A549 (cell line): ENCODE measurements at regions not wholly inside any gene's neighbourhood (a gene's known extent, or its start where the extent isn't known, plus 50 kb on each side); places are given as distances from the start of the nearest gene placed in this dataset.

Source experiments
- ATAC-seq, 2 experiments: fragments of 200-7000 bp in 1 of 2; fragments of >200 bp in 1 of 2; cut with Nextera tagmentation in 1 of 2; cut with Tn5 transposase in 1 of 2; 3 replicates each; pipeline versions ENCODE4 v1.8.0 to v1.9.1; 2018 to 2020; ENCODE audit warnings: mild to moderate bottlenecking in 1 of 2, moderate library complexity in 1 of 2
- CTCF ChIA-PET: fragments of 300-600 bp; sonication (Branson Sonifier 250); formaldehyde crosslinking; extraction: SDS; loops from one replicate; lab custom pipeline; 2021; ENCODE audit warnings: antibody characterized with exemption, inconsistent platforms; lab: Yijun Ruan, JAX
- POLR2A ChIA-PET: fragments of 350-600 bp; formaldehyde crosslinking; extraction: SDS; loops from one replicate; lab custom pipeline; 2021; ENCODE audit warnings: antibody characterized with exemption, inconsistent platforms; lab: Yijun Ruan, JAX
- DNase-seq, 2 experiments: peaks; one replicate each; pipeline versions ENCODE4 v3.0.0 to v3.0.0-alpha.2; 2011 to 2016; ENCODE audit warnings: low read depth in 1 of 2, low spot score in 1 of 2
- FAIRE-seq: peaks from 2 replicates; lab custom pipeline; 2011; peaks lifted over from hg19 to GRCh38; lab: Jason Lieb, UNC
- H3K27ac ChIP-seq, 2 experiments: fragments of >200 bp; sonication (Bioruptor Twin); formaldehyde crosslinking; 3 replicates each; pipeline ENCODE4 v1.5.1; 2016 to 2017
- H3K4me1 ChIP-seq: fragments of >200 bp; sonication (Bioruptor Twin); formaldehyde crosslinking; 3 replicates; pipeline ENCODE4 v1.6.1; 2016
- H3K4me2 ChIP-seq: fragments of >200 bp; sonication (Bioruptor Twin); formaldehyde crosslinking; 3 replicates; pipeline ENCODE4 v1.6.1; 2016
- H3K4me3 ChIP-seq: fragments of >200 bp; sonication (Bioruptor Twin); formaldehyde crosslinking; 3 replicates; pipeline ENCODE4 v1.5.1; 2016
- H3K9me3 ChIP-seq: fragments of >200 bp; sonication (Bioruptor Twin); formaldehyde crosslinking; 3 replicates; pipeline ENCODE4 v1.6.1; 2016
- ATOH8 ChIP-seq: fragments of 250-450 bp; sonication (Bioruptor Pico); IDR thresholded peaks from 2 replicates; pipeline ENCODE4 v1.5.0; 2020; ENCODE audit warnings: low read depth, mild to moderate bottlenecking, moderate library complexity
- BCL3 ChIP-seq: fragments of >200 bp; sonication (Bioruptor Twin); formaldehyde crosslinking; IDR thresholded peaks from 3 replicates; pipeline ENCODE4 v1.6.1; 2016
- BHLHE40 ChIP-seq: IDR thresholded peaks from 2 replicates; pipeline ENCODE4 v1.6.1; 2012; ENCODE audit warnings: low read depth, low read length, inconsistent platforms
- CBX2 ChIP-seq: fragments of 200-600 bp; sonication (generic); IDR thresholded peaks from 2 replicates; pipeline ENCODE4 v1.6.1; 2016; ENCODE audit warnings: low read depth, mild to moderate bottlenecking, borderline replicate concordance
- CEBPB ChIP-seq, 2 experiments: fragments of >200 bp in 1 of 2; sonication (Bioruptor Twin) in 1 of 2; formaldehyde crosslinking in 1 of 2; IDR thresholded peaks; 2 replicates each; pipeline ENCODE4 v1.6.1; 2012 to 2016
- CTCF ChIP-seq: fragments of >200 bp; sonication (Bioruptor Twin); formaldehyde crosslinking; IDR thresholded peaks from 3 replicates; pipeline ENCODE4 v1.5.1; 2016
- EHMT2 ChIP-seq: fragments of 200-600 bp; sonication (generic); IDR thresholded peaks from 2 replicates; pipeline ENCODE4 v1.6.1; 2016; ENCODE audit warnings: antibody characterized with exemption, low read depth, mild to moderate bottlenecking, moderate library complexity
- EP300 ChIP-seq, 2 experiments: fragments of >200 bp; sonication (Bioruptor Twin); formaldehyde crosslinking; IDR thresholded peaks; 2 replicates in 1 of 2; 3 replicates in 1 of 2; pipeline ENCODE4 v1.6.1; 2016 to 2017
- FOXS1 ChIP-seq: fragments of 250-450 bp; sonication (Bioruptor Pico); IDR thresholded peaks from 2 replicates; pipeline ENCODE4 v1.5.0; 2020; ENCODE audit warnings: mild to moderate bottlenecking, moderate library complexity
- HEYL ChIP-seq: fragments of 250-450 bp; sonication (Bioruptor Pico); IDR thresholded peaks from 2 replicates; pipeline ENCODE4 v1.8.0; 2021; ENCODE audit warnings: mild to moderate bottlenecking, moderate library complexity
- JUN ChIP-seq, 2 experiments: fragments of >200 bp; sonication (Bioruptor Twin); formaldehyde crosslinking; IDR thresholded peaks; 2 replicates in 1 of 2; 3 replicates in 1 of 2; pipeline ENCODE4 v1.6.1; 2016 to 2017
- MYC ChIP-seq: IDR thresholded peaks from 2 replicates; pipeline ENCODE4 v1.6.1; 2012; ENCODE audit warnings: mild to moderate bottlenecking, inconsistent platforms, low read length, improper control_type of control experiment, borderline replicate concordance
- NR3C1 ChIP-seq: fragments of >200 bp; sonication (Bioruptor Twin); formaldehyde crosslinking; IDR thresholded peaks from 3 replicates; pipeline ENCODE4 v1.6.1; 2017
- PHF8 ChIP-seq: fragments of 200-600 bp; sonication (generic); IDR thresholded peaks from 2 replicates; pipeline ENCODE4 v1.6.1; 2016; ENCODE audit warnings: low read depth, mild to moderate bottlenecking, antibody characterized with exemption, moderate library complexity, borderline replicate concordance
- POLR2AphosphoS2 ChIP-seq: conservative IDR thresholded peaks from 2 replicates; pipeline ENCODE4 v1.6.1; 2012; ENCODE audit warnings: low read length, improper control_type of control experiment, inconsistent platforms
- REST ChIP-seq: fragments of 200-600 bp; sonication (generic); IDR thresholded peaks from 2 replicates; pipeline ENCODE4 v1.6.1; 2016; ENCODE audit warnings: antibody characterized with exemption, mild to moderate bottlenecking, moderate library complexity
- SMC3 ChIP-seq: fragments of >200 bp; sonication (Bioruptor Twin); formaldehyde crosslinking; IDR thresholded peaks from 3 replicates; pipeline ENCODE4 v1.6.1; 2018; ENCODE audit warnings: inconsistent platforms
- USF2 ChIP-seq: fragments of 450-650 bp; IDR thresholded peaks from 2 replicates; pipeline ENCODE4 v1.6.1; 2014; ENCODE audit warnings: antibody characterized with exemption
- ZNF302 ChIP-seq: fragments of 250-450 bp; sonication (Bioruptor Pico); IDR thresholded peaks from 2 replicates; pipeline ENCODE4 v1.9.0; 2021; ENCODE audit warnings: inconsistent platforms, mild to moderate bottlenecking, moderate library complexity
- ZSCAN20 ChIP-seq: fragments of 250-450 bp; sonication (Bioruptor Pico); IDR thresholded peaks from 2 replicates; pipeline ENCODE4 v1.8.0; 2022; ENCODE audit warnings: mild to moderate bottlenecking, moderate library complexity
- whole genome bisulfite sequencing: methylation state at CpG from one replicate; pipeline ENCODE4 v1.1.6; 2017; ENCODE audit errors: missing lambda C conversion rate; 5-methylcytosine and 5-hydroxymethylcytosine counted together

- ChIA-PET POLR2A (no interaction called here), CTCF (no interaction called here)
- WGBS = 24% methylated on average over 3 of the region's 3 CpGs
- no peak for TF ChIP-seq BCL3
- TF ChIP-seq CEBPB (IDR thresholded peaks at IDR 0.05) = no peak
- TF ChIP-seq ZSCAN20 (CRISPR knock-in tag) = no peak
- no peak for TF ChIP-seq REST
- no peak for TF ChIP-seq ATOH8 (CRISPR knock-in tag)
- TF ChIP-seq ZNF302 (CRISPR knock-in tag) = no peak
- no peak for TF ChIP-seq SMC3
- TF ChIP-seq PHF8 = no peak
- no peak for TF ChIP-seq JUN (IDR thresholded peaks at IDR 0.05)
- no peak for TF ChIP-seq BHLHE40
- no peak for TF ChIP-seq NR3C1
- no peak for TF ChIP-seq CBX2
- no peak for TF ChIP-seq FOXS1 (CRISPR knock-in tag)
- no peak for TF ChIP-seq MYC
- TF ChIP-seq CTCF = no peak
- TF ChIP-seq USF2 = no peak
- TF ChIP-seq EP300 (IDR thresholded peaks at IDR 0.05) = no peak
- TF ChIP-seq, all 56 proteins: peak for 0
- Histone ChIP-seq H3K4me1 (no peaks in the 10 kb centered on the region), H3K27ac (no peak overlapping the region), H3K9me3 (no peaks in the 10 kb centered on the region), H3K4me3 (no peak overlapping the region), H3K4me2 (no peak overlapping the region)
- FAIRE-seq = no peak
- DNase-seq = no peak
- no peak for ATAC-seq
Observed at GRCh38 chr9:68648164-68648563, 56.9 kb upstream of the PIP5K1B start.

GRCh38 chr9:68648971-68649370 is 56.1 kb upstream of the PIP5K1B start:
- FAIRE-seq = no peak
- CTCF ChIA-PET = no interaction called here
- TF ChIP-seq CBX2 (no peak), POLR2AphosphoS2 (no peak), ZSCAN20 (CRISPR knock-in tag) (no peak), HEYL (CRISPR knock-in tag) (no peak), EHMT2 (no peak)
- TF ChIP-seq, all 56 proteins: peak for 0
- ATAC-seq = no peak
- POLR2A ChIA-PET = no interaction called here
- Histone ChIP-seq H3K27ac (no peak overlapping the region), H3K4me3 (no peak overlapping the region), H3K9me3 (no peaks in the 10 kb centered on the region), H3K4me2 (no peak overlapping the region), H3K4me1 (no peaks in the 10 kb centered on the region)
- no peak for DNase-seq
- WGBS = 14% methylated on average over 1 of the region's 1 CpG
